Gastrocnemius medialis (tissue), 4 donors: ENCODE measurements at regions not wholly inside any gene's neighbourhood (a gene's known extent, or its start where the extent isn't known, plus 50 kb on each side); places are given as distances from the start of the nearest gene placed in this dataset.

Source experiments
- CTCF ChIP-seq, 5 experiments: fragments of 450-650 bp in 3 of 5; fragments of 200-600 bp in 2 of 5; sonication (generic) in 2 of 5; IDR thresholded peaks in 4 of 5; conservative IDR thresholded peaks in 1 of 5; 1 replicate in 4 of 5; 2 replicates in 1 of 5; pipeline ENCODE4 v1.5.1; 2016 to 2019; ENCODE audit warnings: antibody characterized with exemption in 5 of 5, mild to moderate bottlenecking in 3 of 5, moderate library complexity in 3 of 5
- POLR2A ChIP-seq, 2 donors: fragments of 450-650 bp; IDR thresholded peaks; one replicate each; pipeline ENCODE4 v1.6.1; 2017; ENCODE audit warnings: antibody characterized with exemption in 2 of 2, mild to moderate bottlenecking in 2 of 2, moderate library complexity in 2 of 2

- no peak for TF ChIP-seq CTCF (IDR thresholded peaks at IDR 0.05 in 4 of 5, conservative IDR thresholded peaks at IDR 0.05 in 1 of 5)
- TF ChIP-seq POLR2A (IDR thresholded peaks at IDR 0.05) = no peak
Observed at GRCh38 chr2:18105929-18106328, 227.5 kb downstream of the KCNS3 start.
